Prostate gland (tissue), 2 donors: ENCODE measurements at regions not wholly inside any gene's neighbourhood (a gene's known extent, or its start where the extent isn't known, plus 50 kb on each side); places are given as distances from the start of the nearest gene placed in this dataset.
A peak's percentile ranks its signal among the peaks of the same experiment; 100 is the strongest.
"Not testable (repeated sequence)": the region's sequence is repeated elsewhere in the genome, so short reads cannot be mapped to it uniquely, and the experiment has no call there.

Source experiments
- DNase-seq: peaks from one replicate; pipeline ENCODE4 v3.0.0-alpha.2; 2019; ENCODE audit warnings: low spot score
- H3K27ac ChIP-seq, 2 donors: fragments of 200-600 bp; sonication (generic); 2 replicates each; pipeline ENCODE4 v1.5.1; 2017 to 2019
- H3K27me3 ChIP-seq: fragments of 200-600 bp; sonication (generic); replicated peaks from 2 replicates; pipeline ENCODE4 v1.5.1; 2019; ENCODE audit not compliant: insufficient read depth
- H3K36me3 ChIP-seq, 2 donors: fragments of 200-600 bp; sonication (generic); 1 replicate in 1 of 2; 2 replicates in 1 of 2; pipeline versions ENCODE4 v1.5.1 to v1.8.1; 2017 to 2019
- H3K4me1 ChIP-seq: fragments of 200-600 bp; sonication (generic); replicated peaks from 2 replicates; pipeline ENCODE4 v1.5.1; 2019
- H3K4me3 ChIP-seq, 2 donors: fragments of 200-600 bp; sonication (generic); 2 replicates each; pipeline ENCODE4 v1.5.1; 2017 to 2019
- H3K9me3 ChIP-seq: fragments of 200-600 bp; sonication (generic); 2 replicates; pipeline ENCODE4 v1.5.1; 2017
- CTCF ChIP-seq, 4 experiments: fragments of 200-600 bp in 2 of 4; fragments of 450-650 bp in 2 of 4; sonication (generic) in 2 of 4; IDR thresholded peaks; 1 replicate in 3 of 4; 2 replicates in 1 of 4; pipeline ENCODE4 v1.5.1; 2016 to 2019; ENCODE audit warnings: antibody characterized with exemption in 4 of 4, mild to moderate bottlenecking in 2 of 4, moderate library complexity in 2 of 4
- POLR2A ChIP-seq: fragments of 450-650 bp; IDR thresholded peaks from one replicate; pipeline ENCODE4 v1.6.1; 2016; ENCODE audit warnings: antibody characterized with exemption, mild to moderate bottlenecking
- POLR2AphosphoS5 ChIP-seq: sonication (generic); formaldehyde crosslinking; IDR thresholded peaks from one replicate; pipeline ENCODE4 v1.6.1; 2017; ENCODE audit warnings: antibody characterized with exemption
- WGBS: methylation state at CpG from one replicate; pipeline ENCODE4 v1.1.5; 2018; 5-methylcytosine and 5-hydroxymethylcytosine counted together
- intact Hi-C: fragments of 100-400 bp; cut with DNase I; formaldehyde crosslinking; loops from one replicate; pipeline ENCODE4 v1.14.2; 2022

GRCh38 chr2:44055664-44056063, 59.9 kb upstream of the LRPPRC start:
- no peaks in the 10 kb centered on the region for H3K36me3 ChIP-seq
- no peak overlapping the region for H3K4me3 ChIP-seq
- no peaks in the 10 kb centered on the region for H3K27me3 ChIP-seq
- no peaks in the 10 kb centered on the region for H3K4me1 ChIP-seq
- H3K27ac ChIP-seq = no peak overlapping the region
- intact Hi-C loops = loop anchor here (5.0 kb wide), 1 partner anchor 887 kb away; the partner anchor contains the start of gene SIX3
- TF ChIP-seq CTCF (IDR thresholded peaks at IDR 0.05) (no peak), POLR2AphosphoS5 (no peak), POLR2A (no peak)
- H3K9me3 ChIP-seq = no peaks in the 10 kb centered on the region
- WGBS = 63% methylated on average over 7 of the region's 7 CpGs
- DNase-seq = peak; percentile 13

GRCh38 chr2:44056947-44057346, 61.2 kb upstream of the LRPPRC start:
- no peaks in the 10 kb centered on the region for H3K36me3 ChIP-seq
- intact Hi-C loops = loop anchor here (5.0 kb wide), 1 partner anchor 885 kb away; the partner anchor contains the start of gene SIX3
- no peak for DNase-seq
- no peak for TF ChIP-seq CTCF (IDR thresholded peaks at IDR 0.05)
- TF ChIP-seq POLR2A = no peak
- TF ChIP-seq POLR2AphosphoS5 = no peak
- no peak overlapping the region for H3K4me3 ChIP-seq
- no peaks in the 10 kb centered on the region for H3K27me3 ChIP-seq
- H3K4me1 ChIP-seq = no peaks in the 10 kb centered on the region
- H3K9me3 ChIP-seq = no peaks in the 10 kb centered on the region
- WGBS = 93% methylated on average over 2 of the region's 2 CpGs
- no peak overlapping the region for H3K27ac ChIP-seq

- H3K9me3 ChIP-seq, H3K4me1 ChIP-seq, intact Hi-C loops, H3K27me3 ChIP-seq, H3K27ac ChIP-seq, H3K4me3 ChIP-seq, H3K36me3 ChIP-seq, DNase-seq: not testable (repeated sequence)
- 70% methylated on average over 1 of the region's 1 CpG for WGBS
Measured at GRCh38 chr2:44060286-44060685, 64.5 kb upstream of the LRPPRC start.

- WGBS = 97% methylated on average over 1 of the region's 1 CpG
- Histone ChIP-seq H3K4me3 (no peak overlapping the region), H3K36me3 (no peaks in the 10 kb centered on the region), H3K27me3 (no peaks in the 10 kb centered on the region), H3K27ac (no peak overlapping the region), H3K4me1 (no peaks in the 10 kb centered on the region), H3K9me3 (no peaks in the 10 kb centered on the region)
- intact Hi-C loops = no loop called here
- no peak for DNase-seq
- TF ChIP-seq POLR2AphosphoS5 = no peak
- TF ChIP-seq POLR2A = no peak
- no peak for TF ChIP-seq CTCF (IDR thresholded peaks at IDR 0.05)
Measured at GRCh38 chr2:44060990-44061389, 65.2 kb upstream of the LRPPRC start.

GRCh38 chr2:44061469-44061868, 65.7 kb upstream of the LRPPRC start:
- Histone ChIP-seq H3K36me3 (no peaks in the 10 kb centered on the region), H3K4me1 (no peaks in the 10 kb centered on the region), H3K27ac (no peak overlapping the region), H3K4me3 (no peak overlapping the region), H3K27me3 (no peaks in the 10 kb centered on the region), H3K9me3 (no peaks in the 10 kb centered on the region)
- 93% methylated on average over 15 of the region's 15 CpGs for WGBS
- intact Hi-C loops = no loop called here
- no peak for TF ChIP-seq CTCF (IDR thresholded peaks at IDR 0.05)
- no peak for TF ChIP-seq POLR2A
- TF ChIP-seq POLR2AphosphoS5 = no peak
- DNase-seq = no peak
